Natural killer cell (primary cell): ENCODE measurements at regions not wholly inside any gene's neighbourhood (a gene's known extent, or its start where the extent isn't known, plus 50 kb on each side); places are given as distances from the start of the nearest gene placed in this dataset.

ENCODE experiments used
- ATAC-seq, 3 donors: fragments of 150-1000 bp in 2 of 3; fragments of 200-7000 bp in 1 of 3; cut with Tn5 transposase; 1 replicate in 1 of 3; 2 replicates in 2 of 3; pipeline ENCODE4 v1.10.0; 2021; ENCODE audit warnings: mild to moderate bottlenecking in 2 of 3, moderate library complexity in 2 of 3
- DNase-seq, 2 donors: peaks; one replicate each; pipeline versions ENCODE4 v3.0.0 to v3.0.0-alpha.2; 2013 to 2021; ENCODE audit warnings: mixed read lengths in 1 of 2
- H3K27ac ChIP-seq: one replicate; pipeline ENCODE4 v1.5.1; 2013; ENCODE audit warnings: mild to moderate bottlenecking, low read length
- H3K27me3 ChIP-seq: one replicate; pipeline ENCODE4 v1.6.1; 2013; ENCODE audit warnings: low read length; ENCODE audit not compliant: control insufficient read depth, insufficient read depth
- H3K36me3 ChIP-seq: one replicate; pipeline ENCODE4 v1.6.1; 2013; ENCODE audit warnings: low read length; ENCODE audit not compliant: control insufficient read depth, insufficient read depth
- H3K4me1 ChIP-seq: one replicate; pipeline ENCODE4 v1.6.1; 2013; ENCODE audit warnings: low read length; ENCODE audit not compliant: control insufficient read depth, insufficient read depth
- H3K4me3 ChIP-seq: one replicate; pipeline ENCODE4 v1.5.1; 2013; ENCODE audit warnings: low read length
- H3K9me3 ChIP-seq: one replicate; pipeline ENCODE4 v1.6.1; 2013; ENCODE audit warnings: low read length; ENCODE audit not compliant: control insufficient read depth, insufficient read depth
- H3K27ac Mint-ChIP-seq, 2 donors: one replicate each; pipeline ENCODE4 v1.8.0; 2022; ENCODE audit warnings: mild to moderate bottlenecking in 2 of 2, mixed read lengths in 2 of 2, moderate library complexity in 1 of 2
- H3K27me3 Mint-ChIP-seq, 2 donors: one replicate each; pipeline ENCODE4 v1.8.0; 2022; ENCODE audit warnings: low read depth in 2 of 2, mixed read lengths in 2 of 2
- H3K36me3 Mint-ChIP-seq: one replicate; pipeline ENCODE4 v1.8.0; 2022; ENCODE audit warnings: mixed read lengths
- H3K4me1 Mint-ChIP-seq, 2 donors: one replicate each; pipeline ENCODE4 v1.8.0; 2022; ENCODE audit warnings: mixed read lengths in 2 of 2
- H3K4me3 Mint-ChIP-seq: one replicate; pipeline ENCODE4 v1.8.0; 2022; ENCODE audit warnings: mild to moderate bottlenecking, moderate library complexity, mixed read lengths
- H3K9me3 Mint-ChIP-seq, 2 donors: one replicate each; pipeline ENCODE4 v1.8.0; 2022; ENCODE audit warnings: mixed read lengths in 2 of 2
- CTCF ChIP-seq: fragments of 200-600 bp; IDR thresholded peaks from one replicate; pipeline ENCODE4 v1.8.0; 2022; ENCODE audit warnings: antibody characterized with exemption
- WGBS: methylation state at CpG from one replicate; pipeline ENCODE4 v1.1.7; 2013; ENCODE audit warnings: missing lambda C conversion rate; ENCODE audit not compliant: insufficient coverage; 5-methylcytosine and 5-hydroxymethylcytosine counted together
- intact Hi-C: fragments of 100-400 bp; cut with micrococcal nuclease; formaldehyde crosslinking; loops from one replicate; pipeline ENCODE4 v1.14.2; 2022

- Mint-ChIP-seq H3K36me3 (no peaks in the 10 kb centered on the region), H3K27ac (no peak overlapping the region), H3K9me3 (no peaks in the 10 kb centered on the region), H3K4me1 (no peaks in the 10 kb centered on the region), H3K27me3 (no peaks in the 10 kb centered on the region), H3K4me3 (no peak overlapping the region)
- no peak overlapping the region for H3K27ac ChIP-seq
- H3K9me3 ChIP-seq = no peaks in the 10 kb centered on the region
- H3K36me3 ChIP-seq = no peaks in the 10 kb centered on the region
- no peak for TF ChIP-seq CTCF
- no peaks in the 10 kb centered on the region for H3K27me3 ChIP-seq
- intact Hi-C loops = no loop called here
- no peak overlapping the region for H3K4me3 ChIP-seq
- H3K4me1 ChIP-seq = no peaks in the 10 kb centered on the region
- 70% methylated on average over 5 of the region's 7 CpGs for WGBS
- no peak for ATAC-seq
- no peak for DNase-seq
These were observed 277.7 kb upstream of the MAP2 start for GRCh38 chr2:209145941-209146681.

GRCh38 chr2:209146682-209147320 is 277.0 kb upstream of the MAP2 start:
- Histone ChIP-seq H3K27ac (no peak overlapping the region), H3K4me3 (no peak overlapping the region), H3K4me1 (no peaks in the 10 kb centered on the region), H3K27me3 (no peaks in the 10 kb centered on the region), H3K36me3 (no peaks in the 10 kb centered on the region), H3K9me3 (no peaks in the 10 kb centered on the region)
- Mint-ChIP-seq H3K27me3 (no peaks in the 10 kb centered on the region), H3K4me3 (no peak overlapping the region), H3K4me1 (no peaks in the 10 kb centered on the region), H3K27ac (no peak overlapping the region), H3K9me3 (no peaks in the 10 kb centered on the region), H3K36me3 (no peaks in the 10 kb centered on the region)
- intact Hi-C loops = no loop called here
- no peak for TF ChIP-seq CTCF
- DNase-seq (no peak), ATAC-seq (no peak)
- 61% methylated on average over 3 of the region's 3 CpGs for WGBS

GRCh38 chr2:209147981-209148380 is 275.9 kb upstream of the MAP2 start:
- no peak for ATAC-seq
- H3K27me3 ChIP-seq = no peaks in the 10 kb centered on the region
- H3K36me3 ChIP-seq = no peaks in the 10 kb centered on the region
- no peak for TF ChIP-seq CTCF
- no peak overlapping the region for H3K4me3 Mint-ChIP-seq
- no peak overlapping the region for H3K27ac Mint-ChIP-seq
- H3K27me3 Mint-ChIP-seq = no peaks in the 10 kb centered on the region
- intact Hi-C loops = no loop called here
- DNase-seq = no peak
- no peaks in the 10 kb centered on the region for H3K9me3 ChIP-seq
- no peaks in the 10 kb centered on the region for H3K36me3 Mint-ChIP-seq
- no peak overlapping the region for H3K4me3 ChIP-seq
- H3K4me1 ChIP-seq = no peaks in the 10 kb centered on the region
- H3K9me3 Mint-ChIP-seq = no peaks in the 10 kb centered on the region
- no peak overlapping the region for H3K27ac ChIP-seq
- no peaks in the 10 kb centered on the region for H3K4me1 Mint-ChIP-seq
